SU-DHL-6 (cell line): ENCODE measurements at regions not wholly inside any gene's neighbourhood (a gene's known extent, or its start where the extent isn't known, plus 50 kb on each side); places are given as distances from the start of the nearest gene placed in this dataset.

Source experiments
- H2AFZ ChIP-seq: fragments of 200-600 bp; sonication (generic); 2 replicates; pipeline ENCODE4 v1.6.1; 2014; ENCODE audit warnings: low read depth, mild to moderate bottlenecking, moderate library complexity, mixed read lengths, antibody characterized with exemption, low read length; ENCODE audit not compliant: severe bottlenecking
- H3F3A ChIP-seq: fragments of 200-600 bp; shearing (Covaris generic); 2 replicates; pipeline ENCODE4 v1.6.0; 2016; ENCODE audit warnings: antibody characterized with exemption, mild to moderate bottlenecking; ENCODE audit not compliant: insufficient read depth
- H3K27ac ChIP-seq: fragments of 200-600 bp; sonication (generic); 2 replicates; pipeline ENCODE4 v1.5.1; 2016; ENCODE audit warnings: low read depth, mild to moderate bottlenecking, low read length, moderate library complexity, mixed read lengths
- H3K27me3 ChIP-seq: fragments of 200-600 bp; sonication (generic), shearing (Covaris generic); 2 replicates; pipeline ENCODE4 v1.6.0; 2014; ENCODE audit warnings: mild to moderate bottlenecking, low read length
- H3K36me3 ChIP-seq: fragments of 200-600 bp; sonication (generic); 2 replicates; pipeline ENCODE4 v1.6.1; 2014; ENCODE audit warnings: mild to moderate bottlenecking, low read length, mixed read lengths
- H3K4me2 ChIP-seq: fragments of 300-600, 200-600 bp; shearing (Covaris generic), sonication (generic); 2 replicates; pipeline ENCODE4 v1.6.0; 2014; ENCODE audit warnings: low read length, low read depth, mild to moderate bottlenecking; ENCODE audit not compliant: poor library complexity, severe bottlenecking
- H3K4me3 ChIP-seq: fragments of 200-600 bp; sonication (generic); 2 replicates; pipeline ENCODE4 v1.5.1; 2014; ENCODE audit warnings: antibody characterized with exemption, low read length, mild to moderate bottlenecking, mixed read lengths; ENCODE audit not compliant: insufficient read depth, poor library complexity, severe bottlenecking
- H3K79me2 ChIP-seq: fragments of 200-600 bp; sonication (generic); 2 replicates; pipeline ENCODE4 v1.6.1; 2014; ENCODE audit warnings: mild to moderate bottlenecking, low read length, moderate library complexity; ENCODE audit not compliant: insufficient read depth
- H3K9ac ChIP-seq: fragments of 200-600 bp; sonication (generic); 2 replicates; pipeline ENCODE4 v1.7.0; 2014; ENCODE audit warnings: mild to moderate bottlenecking, low read length
- H3K9me2 ChIP-seq: fragments of 200-600 bp; sonication (generic); replicated peaks from 2 replicates; pipeline ENCODE4 v1.6.1; 2014; ENCODE audit warnings: low read length; ENCODE audit not compliant: insufficient read depth
- H3K9me3 ChIP-seq: fragments of 200-600 bp; sonication (generic); 2 replicates; pipeline ENCODE4 v1.6.1; 2014; ENCODE audit warnings: low read length, mixed read lengths; ENCODE audit not compliant: insufficient read depth
- H4K20me1 ChIP-seq: fragments of 200-600 bp; sonication (generic); 2 replicates; pipeline ENCODE4 v1.6.1; 2014; ENCODE audit warnings: low read depth, mild to moderate bottlenecking, antibody characterized with exemption, low read length, moderate library complexity, mixed read lengths
- EZH2phosphoT487 ChIP-seq: fragments of 200-600 bp; sonication (generic), shearing (Covaris generic); conservative IDR thresholded peaks from 2 replicates; pipeline ENCODE4 v1.6.1; 2018; ENCODE audit warnings: mild to moderate bottlenecking, antibody characterized with exemption, low read length, moderate library complexity, mixed read lengths
- TF ChIP-seq, protein P1 (sequence below): fragments of 200-600 bp; sonication (generic); IDR thresholded peaks from one replicate; pipeline ENCODE4 v1.5.1; 2017; ENCODE audit warnings: antibody characterized with exemption, mild to moderate bottlenecking, low read length, moderate library complexity; ENCODE audit not compliant: insufficient read depth, poor library complexity, severe bottlenecking

DNA sequence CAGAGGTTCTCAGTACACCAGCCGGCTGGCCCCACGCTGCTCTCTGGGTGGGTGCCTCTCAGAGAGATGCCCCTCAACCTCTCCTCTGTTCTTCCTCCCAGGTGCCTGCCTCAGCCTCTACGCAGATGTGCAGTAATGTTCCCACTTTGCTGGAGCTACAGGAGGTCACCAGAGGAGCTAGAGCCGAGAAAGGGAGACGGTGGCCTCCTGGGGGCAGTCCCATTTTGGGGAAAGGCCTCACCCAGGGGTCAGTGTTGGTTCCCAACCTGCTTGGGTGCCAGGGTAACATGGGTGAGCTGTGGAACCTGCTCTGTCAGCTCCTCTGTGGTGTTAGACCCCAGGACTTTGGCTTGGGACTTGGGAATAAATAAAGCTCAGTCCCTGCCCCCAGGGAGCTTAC is 145.3 kb upstream of the MLN start:
- TF ChIP-seq EZH2phosphoT487, result no peak
- TF ChIP-seq, protein P1, sequence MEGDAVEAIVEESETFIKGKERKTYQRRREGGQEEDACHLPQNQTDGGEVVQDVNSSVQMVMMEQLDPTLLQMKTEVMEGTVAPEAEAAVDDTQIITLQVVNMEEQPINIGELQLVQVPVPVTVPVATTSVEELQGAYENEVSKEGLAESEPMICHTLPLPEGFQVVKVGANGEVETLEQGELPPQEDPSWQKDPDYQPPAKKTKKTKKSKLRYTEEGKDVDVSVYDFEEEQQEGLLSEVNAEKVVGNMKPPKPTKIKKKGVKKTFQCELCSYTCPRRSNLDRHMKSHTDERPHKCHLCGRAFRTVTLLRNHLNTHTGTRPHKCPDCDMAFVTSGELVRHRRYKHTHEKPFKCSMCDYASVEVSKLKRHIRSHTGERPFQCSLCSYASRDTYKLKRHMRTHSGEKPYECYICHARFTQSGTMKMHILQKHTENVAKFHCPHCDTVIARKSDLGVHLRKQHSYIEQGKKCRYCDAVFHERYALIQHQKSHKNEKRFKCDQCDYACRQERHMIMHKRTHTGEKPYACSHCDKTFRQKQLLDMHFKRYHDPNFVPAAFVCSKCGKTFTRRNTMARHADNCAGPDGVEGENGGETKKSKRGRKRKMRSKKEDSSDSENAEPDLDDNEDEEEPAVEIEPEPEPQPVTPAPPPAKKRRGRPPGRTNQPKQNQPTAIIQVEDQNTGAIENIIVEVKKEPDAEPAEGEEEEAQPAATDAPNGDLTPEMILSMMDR, result no peak
- no peaks in the 10 kb centered on the region for H4K20me1 ChIP-seq
- H3K36me3 ChIP-seq, result no peaks in the 10 kb centered on the region
- H3K27me3 ChIP-seq, result no peaks in the 10 kb centered on the region
- no peak overlapping the region for H2AFZ ChIP-seq
- no peaks in the 10 kb centered on the region for H3K9me2 ChIP-seq
- no peaks in the 10 kb centered on the region for H3K79me2 ChIP-seq
- H3K27ac ChIP-seq, result no peak overlapping the region
- H3K9me3 ChIP-seq, result no peaks in the 10 kb centered on the region
- no peaks in the 10 kb centered on the region for H3F3A ChIP-seq
- no peak overlapping the region for H3K4me3 ChIP-seq
- no peak overlapping the region for H3K4me2 ChIP-seq
- H3K9ac ChIP-seq, result no peak overlapping the region

DNA sequence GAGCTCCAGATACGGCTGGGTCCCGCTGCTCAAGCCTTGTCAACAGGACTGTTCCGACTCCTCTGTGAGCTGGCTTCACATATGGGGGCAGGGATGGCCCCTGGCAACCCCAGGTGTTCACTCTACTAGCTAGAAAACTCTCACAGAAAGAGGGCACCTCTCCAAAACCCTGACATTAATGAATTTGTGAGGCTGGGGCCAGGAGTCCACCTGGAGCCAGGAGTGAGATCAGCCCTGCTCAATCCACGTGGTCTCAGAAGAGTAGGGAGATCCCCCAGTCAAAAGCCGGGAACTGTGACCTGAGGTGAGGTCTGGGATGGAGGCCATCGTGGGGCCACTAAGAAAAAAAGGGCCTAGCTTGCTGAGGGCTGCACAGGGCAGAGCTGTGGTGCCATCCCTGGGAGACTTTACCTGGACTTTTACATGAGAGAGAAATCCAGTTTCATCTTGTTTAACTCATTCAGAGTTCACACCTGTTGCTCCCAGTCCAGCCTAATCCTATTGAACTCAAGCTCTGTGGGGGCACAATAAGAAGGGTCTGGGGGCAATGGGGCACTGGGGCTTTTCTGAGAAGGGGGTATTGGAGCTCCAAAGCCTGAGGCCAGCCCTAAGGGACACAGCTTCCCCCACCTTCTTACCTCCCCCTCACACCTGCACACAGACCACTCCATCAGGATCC is 144.3 kb upstream of the MLN start:
- H3K79me2 ChIP-seq, result no peaks in the 10 kb centered on the region
- no peaks in the 10 kb centered on the region for H3K36me3 ChIP-seq
- H3K4me3 ChIP-seq, result no peak overlapping the region
- TF ChIP-seq, protein P1, result no peak
- no peak for TF ChIP-seq EZH2phosphoT487
- no peaks in the 10 kb centered on the region for H3K9me3 ChIP-seq
- H3K9ac ChIP-seq, result no peak overlapping the region
- no peak overlapping the region for H3K4me2 ChIP-seq
- H3K27ac ChIP-seq, result no peak overlapping the region
- no peaks in the 10 kb centered on the region for H4K20me1 ChIP-seq
- no peaks in the 10 kb centered on the region for H3K27me3 ChIP-seq
- H2AFZ ChIP-seq, result no peak overlapping the region
- H3K9me2 ChIP-seq, result no peaks in the 10 kb centered on the region
- H3F3A ChIP-seq, result no peaks in the 10 kb centered on the region

DNA sequence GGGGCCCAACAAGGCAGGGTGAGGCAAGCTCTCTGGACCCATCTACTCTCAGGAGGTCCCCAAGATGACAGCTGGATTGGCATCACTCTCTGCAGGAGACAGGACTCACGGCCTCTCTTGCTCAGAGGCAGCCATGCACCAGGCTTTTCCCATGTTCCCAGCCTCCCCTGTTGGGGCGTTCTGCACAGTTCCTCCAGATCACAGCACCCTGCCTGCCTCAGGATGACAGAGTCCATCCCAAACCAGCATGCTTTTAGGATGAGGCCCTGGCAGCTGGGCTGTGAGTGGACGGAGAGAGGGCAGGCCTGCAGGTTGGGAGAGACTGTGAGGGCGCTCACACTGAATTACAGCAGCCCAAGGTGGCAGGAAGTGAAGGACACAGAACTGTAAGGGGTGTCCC is 143.2 kb upstream of the MLN start:
- Histone ChIP-seq H2AFZ (no peak overlapping the region), H3K36me3 (no peaks in the 10 kb centered on the region), H3K27me3 (no peaks in the 10 kb centered on the region), H3K79me2 (no peaks in the 10 kb centered on the region), H3K27ac (no peak overlapping the region), H3K4me2 (no peak overlapping the region), H3K4me3 (no peak overlapping the region), H3F3A (no peaks in the 10 kb centered on the region), H3K9me2 (no peaks in the 10 kb centered on the region), H3K9ac (no peak overlapping the region), H3K9me3 (no peaks in the 10 kb centered on the region), H4K20me1 (no peaks in the 10 kb centered on the region)
- TF ChIP-seq, protein P1, result no peak
- TF ChIP-seq EZH2phosphoT487, result no peak
